ENCODE measurements at regions not wholly inside any gene's neighbourhood (a gene's known extent, or its start where the extent isn't known, plus 50 kb on each side); places are given as distances from the start of the nearest gene placed in this dataset.
"Not testable (repeated sequence)": the region's sequence is repeated elsewhere in the genome, so short reads cannot be mapped to it uniquely, and the experiment has no call there.

DNA sequence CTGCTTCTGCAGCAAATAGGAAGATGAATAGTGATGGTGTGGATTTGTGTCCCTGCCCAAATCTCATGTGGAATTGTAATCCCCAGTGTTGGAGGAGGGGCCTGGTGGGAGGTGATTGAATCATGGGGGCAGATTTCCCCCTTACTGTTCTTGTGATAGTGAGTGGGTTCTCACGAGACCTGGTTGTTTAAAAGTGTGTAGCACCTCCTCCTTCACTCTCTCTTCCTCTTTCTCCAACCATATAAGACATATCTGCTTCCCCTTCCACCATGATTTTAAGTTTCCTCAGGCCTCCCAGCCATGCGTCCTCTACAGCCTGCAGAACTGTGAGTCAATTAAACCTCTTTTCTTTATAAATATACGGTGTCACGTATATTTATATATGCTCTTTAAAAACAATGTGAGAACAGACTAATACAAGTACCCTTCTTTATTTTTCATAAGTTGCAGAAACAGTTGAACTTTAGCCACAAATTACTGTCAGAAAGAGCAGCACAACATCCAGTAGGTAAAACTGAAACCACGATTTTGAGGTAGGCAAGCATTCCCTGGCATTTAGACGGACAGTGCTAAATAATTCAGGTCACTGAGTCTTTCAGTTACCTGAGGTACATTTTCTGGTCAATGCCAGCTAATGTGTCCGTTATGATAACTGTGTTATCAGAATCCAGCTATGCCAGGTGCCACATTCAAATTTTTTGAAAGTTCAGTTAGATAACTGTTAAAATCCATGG lies 79.3 kb upstream of the SPEF2 start:
- ChIA-PET CTCF (no interaction called here), POLR2A (no interaction called here)
- H3K4me3 ChIP-seq (ENCODE audit: control insufficient read depth in 1 of 7, extremely low read depth in 1 of 7, insufficient read depth in 4 of 7, low read depth in 2 of 7, low read length in 6 of 7): no peak overlapping the region
- no peaks in the 10 kb centered on the region for H3K27me3 ChIP-seq (replicated peaks in 2 of 5; ENCODE audit: control insufficient read depth in 4 of 5, insufficient read depth in 5 of 5, low read length in 4 of 5)
- no peak overlapping the region for H3K27ac ChIP-seq (ENCODE audit: insufficient read depth in 1 of 2, low read depth in 1 of 2, low read length in 2 of 2, poor library complexity in 1 of 2, severe bottlenecking in 2 of 2)
- H3K4me1 ChIP-seq (ENCODE audit: control extremely low read depth in 1 of 4, control insufficient read depth in 4 of 4, insufficient read depth in 4 of 4, low read length in 3 of 4): peaks cover 0 to 3% (median 0%) of the 10 kb centered on the region in 4 experiments
- no peaks in the 10 kb centered on the region for H3K36me3 ChIP-seq (ENCODE audit: control insufficient read depth in 4 of 4, insufficient read depth in 4 of 4, low read length in 3 of 4)
- H3K9me3 ChIP-seq (ENCODE audit: control extremely low read depth in 1 of 5, control insufficient read depth in 4 of 5, insufficient read depth in 2 of 5, low read depth in 1 of 5, low read length in 4 of 5): no peaks in the 10 kb centered on the region
- 93% methylated on average over 3 of the region's 7 CpGs for WGBS (ENCODE audit: insufficient coverage)
- no peak for DNase-seq

DNA sequence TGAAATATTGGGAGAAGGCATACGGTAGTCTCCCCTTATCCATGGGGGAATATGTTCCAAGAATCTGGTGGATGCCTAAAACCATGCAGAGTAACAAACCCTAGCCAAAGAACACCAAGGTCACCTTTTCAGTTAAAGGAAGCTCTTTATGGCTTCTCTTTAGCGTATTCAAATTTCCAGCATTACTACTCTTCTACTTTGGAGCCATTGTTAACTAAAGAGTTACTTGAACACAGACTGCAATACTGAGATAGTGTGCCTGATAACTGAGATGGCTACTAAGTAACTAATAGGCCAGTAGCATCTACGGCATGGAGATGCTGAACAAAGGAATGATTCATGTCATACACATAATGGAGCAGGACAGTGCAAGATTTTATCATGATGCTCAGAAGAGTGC lies 84.5 kb upstream of the SPEF2 start:
- no peak overlapping the region for H3K4me3 ChIP-seq (ENCODE audit: control insufficient read depth in 1 of 7, extremely low read depth in 1 of 7, insufficient read depth in 4 of 7, low read depth in 2 of 7, low read length in 6 of 7)
- ChIA-PET POLR2A (no interaction called here), CTCF (no interaction called here)
- no peaks in the 10 kb centered on the region for H3K36me3 ChIP-seq (ENCODE audit: control insufficient read depth in 4 of 4, insufficient read depth in 4 of 4, low read length in 3 of 4)
- H3K27me3 ChIP-seq (replicated peaks in 2 of 5; ENCODE audit: control insufficient read depth in 4 of 5, insufficient read depth in 5 of 5, low read length in 4 of 5): no peaks in the 10 kb centered on the region
- DNase-seq: no peak
- no peaks in the 10 kb centered on the region for H3K9me3 ChIP-seq (ENCODE audit: control extremely low read depth in 1 of 5, control insufficient read depth in 4 of 5, insufficient read depth in 2 of 5, low read depth in 1 of 5, low read length in 4 of 5)
- WGBS (ENCODE audit: insufficient coverage): 100% methylated on average over 2 of the region's 3 CpGs
- no peak overlapping the region for H3K27ac ChIP-seq (ENCODE audit: insufficient read depth in 1 of 2, low read depth in 1 of 2, low read length in 2 of 2, poor library complexity in 1 of 2, severe bottlenecking in 2 of 2)
- H3K4me1 ChIP-seq (ENCODE audit: control extremely low read depth in 1 of 4, control insufficient read depth in 4 of 4, insufficient read depth in 4 of 4, low read length in 3 of 4): no peaks in the 10 kb centered on the region

DNA sequence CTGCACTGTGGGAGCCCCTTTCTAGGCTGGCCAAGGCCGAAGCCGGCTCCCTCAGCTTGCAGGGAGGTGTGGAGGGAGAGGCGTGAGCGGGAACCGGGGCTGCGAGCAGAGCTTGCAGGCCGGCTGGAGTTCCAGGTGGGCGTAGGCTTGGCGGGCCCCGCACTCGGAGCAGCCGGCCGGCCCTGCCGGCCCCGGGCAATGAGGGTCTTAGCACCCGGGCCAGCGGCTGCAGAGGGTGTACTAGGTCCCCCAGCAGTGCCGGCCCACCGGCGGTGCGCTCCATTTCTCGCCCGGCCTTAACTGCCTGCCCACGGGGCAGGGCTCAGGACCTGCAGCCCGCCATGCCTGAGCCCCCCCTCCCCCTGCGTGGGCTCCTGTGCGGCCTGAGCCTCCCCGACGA lies 86.1 kb upstream of the SPEF2 start:
- 97% methylated on average over 24 of the region's 29 CpGs for WGBS (ENCODE audit: insufficient coverage)
- H3K4me3 ChIP-seq (ENCODE audit: control insufficient read depth in 1 of 7, extremely low read depth in 1 of 7, insufficient read depth in 4 of 7, low read depth in 2 of 7, low read length in 6 of 7): not testable (repeated sequence)

DNA sequence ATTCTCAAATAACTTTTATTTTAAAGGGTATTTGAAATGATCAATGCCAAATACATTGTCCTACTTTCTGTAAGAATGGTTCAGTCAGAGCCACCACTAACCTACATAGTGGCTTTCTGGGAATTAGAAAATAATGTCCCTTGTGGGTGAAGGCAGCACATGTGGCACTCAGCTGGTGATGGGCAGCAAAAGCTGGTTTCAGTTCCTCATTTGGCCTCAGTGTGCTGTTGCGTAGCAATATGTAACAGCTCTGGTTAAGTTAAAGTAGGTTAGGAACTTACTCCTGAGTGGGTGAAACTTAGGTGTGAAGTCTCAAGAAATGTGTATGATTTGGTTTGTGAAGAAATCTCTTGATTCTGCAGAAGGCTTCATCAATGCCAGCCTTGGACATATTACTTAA lies 99.6 kb upstream of the SPEF2 start:
- Histone ChIP-seq H3K27me3 (replicated peaks in 2 of 5; ENCODE audit: control insufficient read depth in 4 of 5, insufficient read depth in 5 of 5, low read length in 4 of 5) (no peaks in the 10 kb centered on the region), H3K4me1 (ENCODE audit: control extremely low read depth in 1 of 4, control insufficient read depth in 4 of 4, insufficient read depth in 4 of 4, low read length in 3 of 4) (no peaks in the 10 kb centered on the region), H3K9me3 (ENCODE audit: control extremely low read depth in 1 of 5, control insufficient read depth in 4 of 5, insufficient read depth in 2 of 5, low read depth in 1 of 5, low read length in 4 of 5) (peaks cover 0 to 4% (median 0%) of the 10 kb centered on the region in 5 experiments), H3K36me3 (ENCODE audit: control insufficient read depth in 4 of 4, insufficient read depth in 4 of 4, low read length in 3 of 4) (no peaks in the 10 kb centered on the region), H3K4me3 (ENCODE audit: control insufficient read depth in 1 of 7, extremely low read depth in 1 of 7, insufficient read depth in 4 of 7, low read depth in 2 of 7, low read length in 6 of 7) (no peak overlapping the region), H3K27ac (ENCODE audit: insufficient read depth in 1 of 2, low read depth in 1 of 2, low read length in 2 of 2, poor library complexity in 1 of 2, severe bottlenecking in 2 of 2) (no peak overlapping the region)
- DNase-seq: peak in 2 of 3 donors; percentile 4 to 19
- WGBS (ENCODE audit: insufficient coverage): 89% methylated on average over 1 of the region's 1 CpG
- ChIA-PET CTCF (no interaction called here), POLR2A (no interaction called here)

More for the DNA sequence above, 86.1 kb upstream of the SPEF2 start:
- H3K4me1 ChIP-seq (ENCODE audit: control extremely low read depth in 1 of 4, control insufficient read depth in 4 of 4, insufficient read depth in 4 of 4, low read length in 3 of 4); DNase-seq; H3K27ac ChIP-seq (ENCODE audit: insufficient read depth in 1 of 2, low read depth in 1 of 2, low read length in 2 of 2, poor library complexity in 1 of 2, severe bottlenecking in 2 of 2); H3K36me3 ChIP-seq (ENCODE audit: control insufficient read depth in 4 of 4, insufficient read depth in 4 of 4, low read length in 3 of 4); H3K27me3 ChIP-seq (replicated peaks in 2 of 5; ENCODE audit: control insufficient read depth in 4 of 5, insufficient read depth in 5 of 5, low read length in 4 of 5); CTCF ChIA-PET; H3K9me3 ChIP-seq (ENCODE audit: control extremely low read depth in 1 of 5, control insufficient read depth in 4 of 5, insufficient read depth in 2 of 5, low read depth in 1 of 5, low read length in 4 of 5); POLR2A ChIA-PET: not testable (repeated sequence)

DNA sequence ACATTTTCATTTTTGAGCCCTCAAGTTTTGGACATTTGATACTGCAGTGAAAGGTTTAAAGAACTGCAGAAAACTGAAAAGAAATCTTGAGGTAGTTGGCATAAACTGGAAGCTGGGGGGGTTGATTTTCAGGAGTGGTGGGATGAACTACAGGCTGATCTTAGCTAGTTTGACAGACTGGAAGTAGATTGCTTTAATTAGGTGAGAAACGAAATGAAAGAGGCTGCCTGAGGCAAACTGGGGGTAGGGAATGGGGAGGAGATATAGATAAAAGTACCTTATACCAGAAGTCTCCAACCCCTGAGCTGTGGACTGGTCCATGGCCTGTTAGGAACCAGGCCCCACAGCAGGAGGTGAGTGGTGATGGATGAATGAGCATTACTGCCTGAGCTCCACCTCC lies 101.4 kb upstream of the SPEF2 start:
- Histone ChIP-seq H3K9me3 (ENCODE audit: control extremely low read depth in 1 of 5, control insufficient read depth in 4 of 5, insufficient read depth in 2 of 5, low read depth in 1 of 5, low read length in 4 of 5) (peaks cover 0 to 4% (median 0%) of the 10 kb centered on the region in 5 experiments), H3K27ac (ENCODE audit: insufficient read depth in 1 of 2, low read depth in 1 of 2, low read length in 2 of 2, poor library complexity in 1 of 2, severe bottlenecking in 2 of 2) (no peak overlapping the region), H3K27me3 (replicated peaks in 2 of 5; ENCODE audit: control insufficient read depth in 4 of 5, insufficient read depth in 5 of 5, low read length in 4 of 5) (no peaks in the 10 kb centered on the region), H3K4me3 (ENCODE audit: control insufficient read depth in 1 of 7, extremely low read depth in 1 of 7, insufficient read depth in 4 of 7, low read depth in 2 of 7, low read length in 6 of 7) (no peak overlapping the region), H3K4me1 (ENCODE audit: control extremely low read depth in 1 of 4, control insufficient read depth in 4 of 4, insufficient read depth in 4 of 4, low read length in 3 of 4) (no peaks in the 10 kb centered on the region), H3K36me3 (ENCODE audit: control insufficient read depth in 4 of 4, insufficient read depth in 4 of 4, low read length in 3 of 4) (no peaks in the 10 kb centered on the region)
- CTCF ChIA-PET: interaction anchor here (1.1 kb wide), 1 partner anchor 37 kb away, joined by 4 read pairs; no protein-coding TSS in a partner anchor
- no peak for DNase-seq
- POLR2A ChIA-PET: no interaction called here
- WGBS (ENCODE audit: insufficient coverage): no CpG with 5 or more reads among the region's 1 CpG

DNA sequence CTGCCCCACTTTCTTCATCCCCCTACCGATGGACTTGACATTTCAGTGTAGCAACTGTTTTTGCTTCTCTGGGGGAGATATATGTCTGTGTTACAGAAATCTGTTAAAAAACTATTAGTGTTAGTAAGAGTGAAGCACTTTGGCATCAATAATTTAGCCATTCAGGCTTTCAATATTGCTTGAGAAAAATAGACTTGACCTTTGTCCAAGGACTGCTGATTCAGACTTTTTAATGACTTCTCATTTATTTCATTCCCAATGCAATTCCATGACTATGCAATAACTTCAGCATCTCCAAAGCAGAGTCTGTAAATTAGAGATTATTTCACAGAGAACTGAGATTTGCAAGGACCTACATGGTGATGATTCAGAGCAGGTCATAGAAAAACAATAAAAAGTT lies 104.1 kb upstream of the SPEF2 start:
- WGBS (ENCODE audit: insufficient coverage): no CpG with 5 or more reads among the region's 1 CpG
- CTCF ChIA-PET: no interaction called here
- no peak overlapping the region for H3K27ac ChIP-seq (ENCODE audit: insufficient read depth in 1 of 2, low read depth in 1 of 2, low read length in 2 of 2, poor library complexity in 1 of 2, severe bottlenecking in 2 of 2)
- H3K27me3 ChIP-seq (replicated peaks in 2 of 5; ENCODE audit: control insufficient read depth in 4 of 5, insufficient read depth in 5 of 5, low read length in 4 of 5): no peaks in the 10 kb centered on the region
- POLR2A ChIA-PET: no interaction called here
- no peaks in the 10 kb centered on the region for H3K36me3 ChIP-seq (ENCODE audit: control insufficient read depth in 4 of 4, insufficient read depth in 4 of 4, low read length in 3 of 4)
- H3K4me1 ChIP-seq (ENCODE audit: control extremely low read depth in 1 of 4, control insufficient read depth in 4 of 4, insufficient read depth in 4 of 4, low read length in 3 of 4): no peaks in the 10 kb centered on the region
- no peak overlapping the region for H3K4me3 ChIP-seq (ENCODE audit: control insufficient read depth in 1 of 7, extremely low read depth in 1 of 7, insufficient read depth in 4 of 7, low read depth in 2 of 7, low read length in 6 of 7)
- peaks cover 0 to 4% (median 0%) of the 10 kb centered on the region in 5 experiments for H3K9me3 ChIP-seq (ENCODE audit: control extremely low read depth in 1 of 5, control insufficient read depth in 4 of 5, insufficient read depth in 2 of 5, low read depth in 1 of 5, low read length in 4 of 5)
- DNase-seq: no peak

DNA sequence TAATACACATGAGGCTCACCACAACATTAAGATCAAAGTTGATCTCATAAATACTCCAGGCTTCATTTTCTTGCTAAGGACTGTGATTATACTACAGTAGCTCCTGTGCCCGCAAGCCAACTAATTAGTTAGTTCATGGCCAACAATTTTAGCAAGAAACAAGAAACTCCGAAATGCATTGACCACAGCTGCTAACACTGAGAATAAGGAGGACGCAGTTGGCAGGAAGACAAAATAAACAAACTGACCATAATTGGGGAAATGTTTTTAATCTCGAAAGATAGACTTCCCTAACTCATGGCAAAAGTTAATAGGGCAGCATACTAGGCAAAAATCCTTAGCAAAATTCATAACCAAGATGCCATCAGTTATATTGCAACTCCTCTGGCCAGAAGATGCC lies 115.5 kb upstream of the SPEF2 start:
- POLR2A ChIA-PET: no interaction called here
- 95% methylated on average over 3 of the region's 4 CpGs for WGBS (ENCODE audit: insufficient coverage)
- Histone ChIP-seq H3K27ac (ENCODE audit: insufficient read depth in 1 of 2, low read depth in 1 of 2, low read length in 2 of 2, poor library complexity in 1 of 2, severe bottlenecking in 2 of 2) (no peak overlapping the region), H3K36me3 (ENCODE audit: control insufficient read depth in 4 of 4, insufficient read depth in 4 of 4, low read length in 3 of 4) (no peaks in the 10 kb centered on the region), H3K27me3 (replicated peaks in 2 of 5; ENCODE audit: control insufficient read depth in 4 of 5, insufficient read depth in 5 of 5, low read length in 4 of 5) (no peaks in the 10 kb centered on the region), H3K4me1 (ENCODE audit: control extremely low read depth in 1 of 4, control insufficient read depth in 4 of 4, insufficient read depth in 4 of 4, low read length in 3 of 4) (no peaks in the 10 kb centered on the region), H3K4me3 (ENCODE audit: control insufficient read depth in 1 of 7, extremely low read depth in 1 of 7, insufficient read depth in 4 of 7, low read depth in 2 of 7, low read length in 6 of 7) (no peak overlapping the region), H3K9me3 (ENCODE audit: control extremely low read depth in 1 of 5, control insufficient read depth in 4 of 5, insufficient read depth in 2 of 5, low read depth in 1 of 5, low read length in 4 of 5) (peaks cover 0 to 13% (median 1%) of the 10 kb centered on the region in 5 experiments)
- DNase-seq: no peak
- CTCF ChIA-PET: no interaction called here
